GM06990 (cell line): ENCODE measurements at regions not wholly inside any gene's neighbourhood (a gene's known extent, or its start where the extent isn't known, plus 50 kb on each side); places are given as distances from the start of the nearest gene placed in this dataset.

Source experiments
- DNase-seq: peaks from one replicate; pipeline ENCODE4 v3.0.0-alpha.2; 2011; ENCODE audit not compliant: insufficient read length; ENCODE audit errors: extremely low read depth
- H3K27me3 ChIP-seq: replicated peaks from 2 replicates; pipeline ENCODE4 v1.6.0; 2011; ENCODE audit warnings: low read length; ENCODE audit not compliant: control insufficient read depth, insufficient read depth
- H3K36me3 ChIP-seq: 2 replicates; pipeline ENCODE4 v1.5.1; 2011; ENCODE audit warnings: low read length; ENCODE audit not compliant: control insufficient read depth, insufficient read depth
- H3K4me3 ChIP-seq: replicated peaks from 2 replicates; pipeline ENCODE4 v1.5.1; 2011; ENCODE audit warnings: low read depth, mild to moderate bottlenecking, control low read depth, low read length
- TF ChIP-seq, protein P1 (sequence below): IDR thresholded peaks from 2 replicates; pipeline ENCODE4 v1.5.1; 2011; ENCODE audit warnings: low read length, control low read depth, mild to moderate bottlenecking, inconsistent platforms; ENCODE audit not compliant: insufficient read depth, poor library complexity, severe bottlenecking

DNA sequence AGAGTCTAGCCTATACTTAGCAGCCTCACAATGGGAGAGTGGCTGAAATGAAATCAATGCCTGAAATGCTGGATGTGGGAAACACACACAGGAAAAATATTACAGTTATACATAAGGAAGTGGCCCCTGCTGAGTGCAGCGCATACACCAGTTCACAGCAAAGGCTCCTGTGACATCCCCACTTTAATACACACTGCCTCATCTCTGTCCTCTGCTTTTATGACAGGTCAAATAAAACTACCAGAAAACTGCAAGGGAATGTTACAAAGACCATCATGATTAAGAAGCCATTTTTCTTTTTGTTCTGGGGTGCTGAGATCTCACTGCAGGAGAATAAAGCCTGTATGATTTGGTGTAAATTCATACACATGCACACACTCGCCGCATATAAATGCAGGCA lies 214.3 kb downstream of the ARRDC4 start:
- TF ChIP-seq, protein P1, sequence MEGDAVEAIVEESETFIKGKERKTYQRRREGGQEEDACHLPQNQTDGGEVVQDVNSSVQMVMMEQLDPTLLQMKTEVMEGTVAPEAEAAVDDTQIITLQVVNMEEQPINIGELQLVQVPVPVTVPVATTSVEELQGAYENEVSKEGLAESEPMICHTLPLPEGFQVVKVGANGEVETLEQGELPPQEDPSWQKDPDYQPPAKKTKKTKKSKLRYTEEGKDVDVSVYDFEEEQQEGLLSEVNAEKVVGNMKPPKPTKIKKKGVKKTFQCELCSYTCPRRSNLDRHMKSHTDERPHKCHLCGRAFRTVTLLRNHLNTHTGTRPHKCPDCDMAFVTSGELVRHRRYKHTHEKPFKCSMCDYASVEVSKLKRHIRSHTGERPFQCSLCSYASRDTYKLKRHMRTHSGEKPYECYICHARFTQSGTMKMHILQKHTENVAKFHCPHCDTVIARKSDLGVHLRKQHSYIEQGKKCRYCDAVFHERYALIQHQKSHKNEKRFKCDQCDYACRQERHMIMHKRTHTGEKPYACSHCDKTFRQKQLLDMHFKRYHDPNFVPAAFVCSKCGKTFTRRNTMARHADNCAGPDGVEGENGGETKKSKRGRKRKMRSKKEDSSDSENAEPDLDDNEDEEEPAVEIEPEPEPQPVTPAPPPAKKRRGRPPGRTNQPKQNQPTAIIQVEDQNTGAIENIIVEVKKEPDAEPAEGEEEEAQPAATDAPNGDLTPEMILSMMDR, result no peak
- Histone ChIP-seq H3K27me3 (no peaks in the 10 kb centered on the region), H3K4me3 (no peak overlapping the region), H3K36me3 (no peaks in the 10 kb centered on the region)
- no peak for DNase-seq

DNA sequence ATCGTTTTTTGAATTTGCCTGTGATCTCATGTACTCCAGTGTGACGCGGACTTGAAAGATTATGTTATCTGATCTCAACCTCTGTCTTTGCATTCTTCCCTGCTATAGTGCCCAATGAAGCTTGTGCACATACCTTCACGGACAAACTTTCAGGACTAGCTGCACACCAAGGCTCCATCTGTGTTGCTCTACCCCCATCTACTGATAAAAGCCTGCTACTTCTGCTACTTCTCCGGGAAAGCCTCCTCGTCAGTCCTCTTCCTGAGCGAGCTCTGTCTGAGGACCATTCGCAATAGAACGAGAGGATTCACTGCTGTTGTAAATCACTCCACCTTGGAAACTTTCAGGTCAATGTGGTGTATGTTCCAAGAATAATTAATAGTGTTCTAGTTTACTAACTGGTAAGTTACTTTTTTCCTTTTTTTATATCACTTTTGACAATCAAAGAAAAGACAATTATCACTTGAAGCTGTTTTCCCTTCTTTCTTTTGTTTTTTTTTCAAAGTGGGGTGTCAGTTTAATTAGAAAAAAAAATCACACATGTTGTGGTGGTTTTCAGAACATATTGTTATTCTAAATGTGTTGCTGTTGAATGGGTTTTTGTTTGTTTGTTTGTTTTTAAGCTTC lies 217.6 kb downstream of the ARRDC4 start:
- no peak for DNase-seq
- no peaks in the 10 kb centered on the region for H3K27me3 ChIP-seq
- TF ChIP-seq, protein P1, result peak; percentile 19
- H3K36me3 ChIP-seq, result no peaks in the 10 kb centered on the region
- H3K4me3 ChIP-seq, result no peak overlapping the region

DNA sequence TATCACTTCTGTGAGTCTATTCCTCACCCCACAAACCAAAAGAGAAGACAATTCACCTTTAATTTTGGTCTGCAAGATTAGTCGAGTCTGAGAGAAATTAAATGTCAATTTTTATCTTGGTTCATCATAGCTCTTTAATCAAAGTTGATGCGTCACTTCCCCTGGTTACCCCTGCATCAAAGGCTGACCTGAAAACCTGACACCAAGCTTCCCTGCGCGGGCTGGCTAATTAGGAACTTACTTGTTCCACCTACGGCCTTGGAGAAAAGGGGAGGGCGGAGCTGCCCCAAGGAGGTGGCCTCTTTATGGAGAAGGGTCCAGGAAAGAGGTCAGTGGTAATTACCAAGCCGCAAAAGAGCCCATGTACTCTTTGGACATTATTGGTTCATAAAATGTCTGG lies 218.4 kb downstream of the ARRDC4 start:
- no peak for DNase-seq
- Histone ChIP-seq H3K27me3 (no peaks in the 10 kb centered on the region), H3K36me3 (no peaks in the 10 kb centered on the region), H3K4me3 (no peak overlapping the region)
- TF ChIP-seq, protein P1, result no peak

DNA sequence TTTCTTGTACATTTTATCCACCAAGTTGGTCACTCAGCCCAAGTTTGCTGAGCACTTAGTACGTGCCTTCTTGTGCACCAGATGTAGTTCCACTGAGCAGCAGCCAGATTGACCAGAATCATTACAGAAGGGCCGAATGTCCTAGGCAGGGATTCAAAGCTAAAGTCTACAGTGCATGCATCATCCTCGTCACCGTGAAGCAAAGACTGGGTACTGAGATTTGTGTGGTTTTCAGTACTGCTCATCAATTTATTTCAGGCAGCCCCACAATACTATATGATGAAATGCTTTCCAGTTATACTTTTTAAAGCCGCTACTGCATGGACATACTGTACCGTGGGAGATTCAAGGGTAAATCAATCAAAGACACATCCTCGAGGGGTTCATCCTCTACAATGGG lies 227.0 kb downstream of the ARRDC4 start:
- Histone ChIP-seq H3K27me3 (no peaks in the 10 kb centered on the region), H3K4me3 (no peak overlapping the region), H3K36me3 (no peaks in the 10 kb centered on the region)
- DNase-seq, result no peak
- TF ChIP-seq, protein P1, result no peak

DNA sequence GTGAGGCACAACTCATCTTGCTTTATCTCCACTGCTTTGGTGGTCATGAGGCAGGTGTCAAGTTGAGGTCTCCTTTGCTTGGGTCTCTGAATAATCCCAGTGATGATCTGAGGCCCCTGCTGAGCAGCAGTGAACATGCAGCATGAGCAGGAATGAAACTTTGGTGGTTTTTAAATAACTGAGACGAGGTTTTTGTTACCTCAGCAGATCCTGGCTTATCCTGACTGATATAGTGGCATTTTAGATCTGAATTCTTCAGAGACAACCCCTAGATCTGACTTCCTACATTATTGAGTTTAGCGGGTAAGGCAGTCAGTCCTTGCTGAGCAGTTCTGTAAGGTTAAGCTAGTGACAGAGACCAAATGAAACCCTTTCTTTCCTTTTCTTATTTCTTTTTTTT lies 230.4 kb downstream of the ARRDC4 start:
- Histone ChIP-seq H3K36me3 (no peaks in the 10 kb centered on the region), H3K4me3 (no peak overlapping the region), H3K27me3 (no peaks in the 10 kb centered on the region)
- no peak for DNase-seq
- TF ChIP-seq, protein P1, result no peak

DNA sequence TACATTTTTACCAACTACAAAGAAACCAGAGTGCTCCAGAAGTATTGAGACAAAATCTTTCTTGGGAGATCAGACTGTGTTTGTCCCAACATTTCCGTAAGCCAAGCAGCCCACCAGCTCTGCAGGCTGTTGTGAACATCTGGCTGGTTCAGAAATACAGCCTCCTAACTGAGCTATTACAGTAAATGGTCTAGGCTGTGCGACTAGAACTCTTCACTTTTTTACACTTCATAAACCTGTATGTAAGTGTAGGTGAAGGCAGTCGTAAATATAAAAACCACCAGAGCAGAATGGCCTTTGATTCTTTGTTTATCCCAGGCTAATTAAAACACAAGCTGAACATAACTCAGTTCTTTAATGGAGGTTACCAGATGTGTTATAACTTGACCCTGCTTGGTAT lies 235.3 kb downstream of the ARRDC4 start:
- Histone ChIP-seq H3K36me3 (no peaks in the 10 kb centered on the region), H3K4me3 (no peak overlapping the region), H3K27me3 (no peaks in the 10 kb centered on the region)
- no peak for DNase-seq
- TF ChIP-seq, protein P1, result no peak
